HEK293 (cell line): ENCODE measurements at regions not wholly inside any gene's neighbourhood (a gene's known extent, or its start where the extent isn't known, plus 50 kb on each side); places are given as distances from the start of the nearest gene placed in this dataset.

Experiments
- CTCF ChIA-PET: fragments of 350-600 bp; formaldehyde crosslinking; extraction: SDS; loops from one replicate; lab custom pipeline; 2021; ENCODE audit warnings: antibody characterized with exemption; lab: Yijun Ruan, JAX
- POLR2A ChIA-PET: fragments of 300-600 bp; formaldehyde crosslinking; extraction: SDS; loops from one replicate; lab custom pipeline; 2020; ENCODE audit warnings: antibody characterized with exemption, inconsistent platforms; lab: Yijun Ruan, JAX
- H3K27ac ChIP-seq: fragments of 200-500 bp; sonication (Bioruptor generic); 2 replicates; pipeline ENCODE4 v1.5.1; 2014; ENCODE audit warnings: low read depth, low read length, control low read depth, inconsistent platforms; ENCODE audit errors: extremely low read depth
- H3K36me3 ChIP-seq, 2 experiments: fragments of 200-500 bp in 1 of 2; sonication (Bioruptor generic) in 1 of 2; 1 replicate in 1 of 2; 2 replicates in 1 of 2; pipeline ENCODE4 v1.5.1; 2014 to 2017; ENCODE audit warnings: inconsistent platforms in 2 of 2, low read length in 2 of 2; ENCODE audit not compliant: control insufficient read depth in 2 of 2, insufficient read depth in 1 of 2
- H3K4me1 ChIP-seq: fragments of 200-500 bp; sonication (Bioruptor generic); 2 replicates; pipeline ENCODE4 v1.5.1; 2014; ENCODE audit warnings: mild to moderate bottlenecking, low read length, inconsistent platforms; ENCODE audit not compliant: control insufficient read depth, insufficient read depth
- H3K4me3 ChIP-seq: 2 replicates; pipeline ENCODE4 v1.5.1; 2011; ENCODE audit warnings: low read depth, mild to moderate bottlenecking, control low read depth, low read length, moderate library complexity
- H3K9me3 ChIP-seq: fragments of 200-500 bp; sonication (Bioruptor generic); 2 replicates; pipeline ENCODE4 v1.5.1; 2014; ENCODE audit warnings: low read depth, low read length, inconsistent platforms; ENCODE audit not compliant: control insufficient read depth, insufficient read depth
- BCL11B ChIP-seq: fragments of 450-650 bp; formaldehyde crosslinking; IDR thresholded peaks from 2 replicates; pipeline ENCODE4 v1.5.1; 2016; ENCODE audit warnings: low read depth, missing biosample characterization, missing genetic modification characterization
- ELK4 ChIP-seq: IDR thresholded peaks from 2 replicates; pipeline ENCODE4 v1.6.1; 2011; ENCODE audit warnings: mild to moderate bottlenecking, low read depth, low read length, borderline replicate concordance
- ZBTB1 ChIP-seq: fragments of 450-650 bp; formaldehyde crosslinking; IDR thresholded peaks from 2 replicates; pipeline ENCODE4 v1.5.1; 2016; ENCODE audit warnings: missing biosample characterization, missing genetic modification characterization
- ZBTB11 ChIP-seq: fragments of 450-650 bp; formaldehyde crosslinking; conservative IDR thresholded peaks from 2 replicates; pipeline ENCODE4 v1.5.1; 2016; ENCODE audit warnings: low read depth, missing biosample characterization, missing genetic modification characterization
- ZIC2 ChIP-seq: fragments of 450-650 bp; formaldehyde crosslinking; IDR thresholded peaks from 2 replicates; pipeline ENCODE4 v1.5.1; 2016; ENCODE audit warnings: missing biosample characterization, missing genetic modification characterization
- ZNF335 ChIP-seq: fragments of 450-650 bp; formaldehyde crosslinking; conservative IDR thresholded peaks from 2 replicates; pipeline ENCODE4 v1.5.1; 2016; ENCODE audit warnings: missing biosample characterization, missing genetic modification characterization
- ZNF621 ChIP-seq: fragments of 450-650 bp; formaldehyde crosslinking; IDR thresholded peaks from 2 replicates; pipeline ENCODE4 v1.5.1; 2017; ENCODE audit warnings: missing biosample characterization, missing genetic modification characterization
- ZNF654 ChIP-seq: fragments of 450-650 bp; formaldehyde crosslinking; IDR thresholded peaks from 2 replicates; pipeline ENCODE4 v1.5.1; 2016; ENCODE audit warnings: low read depth, missing biosample characterization, missing genetic modification characterization
- ZSCAN4 ChIP-seq: fragments of 450-650 bp; formaldehyde crosslinking; IDR thresholded peaks from 2 replicates; pipeline ENCODE4 v1.5.1; 2017; ENCODE audit warnings: missing biosample characterization, missing genetic modification characterization
- TF ChIP-seq, protein P1 (sequence below): fragments of 450-650 bp; formaldehyde crosslinking; IDR thresholded peaks from 2 replicates; pipeline ENCODE4 v1.5.1; 2016; ENCODE audit warnings: missing biosample characterization, missing genetic modification characterization
- TF ChIP-seq, protein P2 (sequence below): fragments of 450-650 bp; formaldehyde crosslinking; IDR thresholded peaks from 2 replicates; pipeline ENCODE4 v1.5.1; 2017; ENCODE audit warnings: missing biosample characterization, missing genetic modification characterization
- TF ChIP-seq, protein P3 (sequence below): fragments of 450-650 bp; formaldehyde crosslinking; IDR thresholded peaks from 2 replicates; pipeline ENCODE4 v1.5.1; 2016; ENCODE audit warnings: missing biosample characterization, missing genetic modification characterization

GRCh38 chr11:112797648-112798293 lies 163.4 kb upstream of the NCAM1 start:
- POLR2A ChIA-PET = no interaction called here
- Histone ChIP-seq H3K36me3 (no peaks in the 10 kb centered on the region), H3K27ac (no peak overlapping the region), H3K9me3 (no peaks in the 10 kb centered on the region), H3K4me3 (no peak overlapping the region), H3K4me1 (no peaks in the 10 kb centered on the region)
- TF ChIP-seq, protein P1, sequence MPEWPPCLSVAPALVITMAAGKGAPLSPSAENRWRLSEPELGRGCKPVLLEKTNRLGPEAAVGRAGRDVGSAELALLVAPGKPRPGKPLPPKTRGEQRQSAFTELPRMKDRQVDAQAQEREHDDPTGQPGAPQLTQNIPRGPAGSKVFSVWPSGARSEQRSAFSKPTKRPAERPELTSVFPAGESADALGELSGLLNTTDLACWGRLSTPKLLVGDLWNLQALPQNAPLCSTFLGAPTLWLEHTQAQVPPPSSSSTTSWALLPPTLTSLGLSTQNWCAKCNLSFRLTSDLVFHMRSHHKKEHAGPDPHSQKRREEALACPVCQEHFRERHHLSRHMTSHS (tag by site-specific recombination) = no peak
- peak; percentile 73 for TF ChIP-seq ZNF654 (tag by site-specific recombination)
- peak; percentile 27; the same call in 1 of the 2 replicates for TF ChIP-seq ZIC2
- no peak for TF ChIP-seq ZBTB11 (tag by site-specific recombination)
- peak; percentile 42; the same call in 1 of the 2 replicates for TF ChIP-seq ZNF335 (tag by site-specific recombination)
- TF ChIP-seq, protein P2, sequence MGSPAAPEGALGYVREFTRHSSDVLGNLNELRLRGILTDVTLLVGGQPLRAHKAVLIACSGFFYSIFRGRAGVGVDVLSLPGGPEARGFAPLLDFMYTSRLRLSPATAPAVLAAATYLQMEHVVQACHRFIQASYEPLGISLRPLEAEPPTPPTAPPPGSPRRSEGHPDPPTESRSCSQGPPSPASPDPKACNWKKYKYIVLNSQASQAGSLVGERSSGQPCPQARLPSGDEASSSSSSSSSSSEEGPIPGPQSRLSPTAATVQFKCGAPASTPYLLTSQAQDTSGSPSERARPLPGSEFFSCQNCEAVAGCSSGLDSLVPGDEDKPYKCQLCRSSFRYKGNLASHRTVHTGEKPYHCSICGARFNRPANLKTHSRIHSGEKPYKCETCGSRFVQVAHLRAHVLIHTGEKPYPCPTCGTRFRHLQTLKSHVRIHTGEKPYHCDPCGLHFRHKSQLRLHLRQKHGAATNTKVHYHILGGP (tag by site-specific recombination) = no peak
- CTCF ChIA-PET = interaction anchor here (0.6 to 2.5 kb wide), 17 partner anchors 9 to 514 kb away, joined by 3 to 15 read pairs (median 5); no protein-coding TSS in a partner anchor

- CTCF ChIA-PET = interaction anchor here (1.1 kb wide), 1 partner anchor 162 kb away, joined by 3 read pairs; no protein-coding TSS in a partner anchor
- H3K36me3 ChIP-seq = no peaks in the 10 kb centered on the region
- H3K4me1 ChIP-seq = no peaks in the 10 kb centered on the region
- no peak overlapping the region for H3K4me3 ChIP-seq
- H3K27ac ChIP-seq = no peak overlapping the region
- TF ChIP-seq, protein P3, sequence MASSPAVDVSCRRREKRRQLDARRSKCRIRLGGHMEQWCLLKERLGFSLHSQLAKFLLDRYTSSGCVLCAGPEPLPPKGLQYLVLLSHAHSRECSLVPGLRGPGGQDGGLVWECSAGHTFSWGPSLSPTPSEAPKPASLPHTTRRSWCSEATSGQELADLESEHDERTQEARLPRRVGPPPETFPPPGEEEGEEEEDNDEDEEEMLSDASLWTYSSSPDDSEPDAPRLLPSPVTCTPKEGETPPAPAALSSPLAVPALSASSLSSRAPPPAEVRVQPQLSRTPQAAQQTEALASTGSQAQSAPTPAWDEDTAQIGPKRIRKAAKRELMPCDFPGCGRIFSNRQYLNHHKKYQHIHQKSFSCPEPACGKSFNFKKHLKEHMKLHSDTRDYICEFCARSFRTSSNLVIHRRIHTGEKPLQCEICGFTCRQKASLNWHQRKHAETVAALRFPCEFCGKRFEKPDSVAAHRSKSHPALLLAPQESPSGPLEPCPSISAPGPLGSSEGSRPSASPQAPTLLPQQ = no peak
- TF ChIP-seq ZBTB1 (tag by site-specific recombination) (no peak), ZNF621 (tag by site-specific recombination) (no peak), BCL11B (tag by site-specific recombination) (no peak), ZSCAN4 (tag by site-specific recombination) (no peak), ELK4 (no peak)
- TF ChIP-seq, protein P2 (tag by site-specific recombination) = no peak
- POLR2A ChIA-PET = no interaction called here
- no peaks in the 10 kb centered on the region for H3K9me3 ChIP-seq
Observed at GRCh38 chr11:112801025-112801816, 160.0 kb upstream of the NCAM1 start.
